Breast epithelium (tissue), 4 donors: ENCODE measurements at regions not wholly inside any gene's neighbourhood (a gene's known extent, or its start where the extent isn't known, plus 50 kb on each side); places are given as distances from the start of the nearest gene placed in this dataset.
"Not testable (repeated sequence)": the region's sequence is repeated elsewhere in the genome, so short reads cannot be mapped to it uniquely, and the experiment has no call there.

Experiments used
- DNase-seq, 2 donors: peaks; one replicate each; pipeline ENCODE4 v3.0.0-alpha.2; 2019; ENCODE audit warnings: low spot score in 2 of 2
- H3K27ac ChIP-seq, 2 donors: fragments of 200-600 bp; sonication (generic) in 1 of 2; one replicate each; pipeline ENCODE4 v1.5.1; 2016 to 2019; ENCODE audit warnings: mild to moderate bottlenecking in 1 of 2
- H3K27me3 ChIP-seq, 2 donors: fragments of 200-600 bp; sonication (generic) in 1 of 2; one replicate each; pipeline versions ENCODE4 v1.5.1 to v1.6.0; 2017 to 2019; ENCODE audit warnings: control low read depth in 1 of 2, mild to moderate bottlenecking in 1 of 2
- H3K36me3 ChIP-seq: fragments of 200-600 bp; one replicate; pipeline ENCODE4 v1.5.1; 2019
- H3K4me1 ChIP-seq, 2 donors: fragments of 200-600 bp; sonication (generic); one replicate each; pipeline ENCODE4 v1.5.1; 2016 to 2019; ENCODE audit warnings: control low read depth in 1 of 2
- H3K4me3 ChIP-seq, 3 donors: fragments of 200-600 bp; sonication (generic); 1 replicate in 2 of 3; 2 replicates in 1 of 3; pipeline ENCODE4 v1.5.1; 2016 to 2019; ENCODE audit warnings: mild to moderate bottlenecking in 3 of 3, moderate library complexity in 2 of 3
- H3K9me3 ChIP-seq, 2 donors: fragments of 200-600 bp; sonication (generic) in 1 of 2; one replicate each; pipeline ENCODE4 v1.5.1; 2016 to 2019; ENCODE audit warnings: control low read depth in 1 of 2
- POLR2A ChIP-seq: fragments of 450-650 bp; IDR thresholded peaks from one replicate; pipeline ENCODE4 v1.6.1; 2016; ENCODE audit warnings: antibody characterized with exemption, mild to moderate bottlenecking, moderate library complexity
- POLR2AphosphoS5 ChIP-seq, 3 donors: sonication (generic); formaldehyde crosslinking; IDR thresholded peaks; one replicate each; pipeline ENCODE4 v1.6.1; 2017; ENCODE audit warnings: antibody characterized with exemption in 3 of 3
- intact Hi-C: fragments of 100-400 bp; cut with DNase I; formaldehyde crosslinking; loops from one replicate; pipeline ENCODE4 v1.15.1; 2023; ENCODE audit warnings: low total_unique reads
- TF ChIP-seq, protein P1 (sequence below), 3 donors: fragments of 450-650 bp; IDR thresholded peaks; one replicate each; pipeline ENCODE4 v1.5.1; 2016 to 2017; ENCODE audit warnings: antibody characterized with exemption in 3 of 3, mild to moderate bottlenecking in 3 of 3, moderate library complexity in 3 of 3

DNA sequence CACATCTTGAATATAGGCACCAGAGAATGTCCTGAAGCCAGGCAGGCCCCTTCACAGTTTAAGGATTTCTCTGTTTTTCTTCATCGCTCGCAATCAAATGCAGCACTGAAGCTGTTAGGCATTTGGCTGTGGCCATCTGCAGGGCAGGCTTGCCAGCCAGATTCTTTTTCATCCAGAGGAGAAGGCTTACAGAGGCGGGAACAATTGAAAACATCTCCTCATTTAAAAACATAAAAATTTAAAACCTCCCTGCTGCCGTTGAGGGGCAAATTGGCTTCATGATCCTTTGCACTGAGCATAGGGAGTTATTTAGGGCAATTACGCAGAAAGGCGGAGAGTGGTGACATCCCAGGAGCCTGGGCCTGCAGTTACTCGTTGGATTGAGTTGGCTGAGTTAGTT lies 500.0 kb downstream of the TYW1 start:
- no peak overlapping the region for H3K27ac ChIP-seq
- TF ChIP-seq, protein P1, sequence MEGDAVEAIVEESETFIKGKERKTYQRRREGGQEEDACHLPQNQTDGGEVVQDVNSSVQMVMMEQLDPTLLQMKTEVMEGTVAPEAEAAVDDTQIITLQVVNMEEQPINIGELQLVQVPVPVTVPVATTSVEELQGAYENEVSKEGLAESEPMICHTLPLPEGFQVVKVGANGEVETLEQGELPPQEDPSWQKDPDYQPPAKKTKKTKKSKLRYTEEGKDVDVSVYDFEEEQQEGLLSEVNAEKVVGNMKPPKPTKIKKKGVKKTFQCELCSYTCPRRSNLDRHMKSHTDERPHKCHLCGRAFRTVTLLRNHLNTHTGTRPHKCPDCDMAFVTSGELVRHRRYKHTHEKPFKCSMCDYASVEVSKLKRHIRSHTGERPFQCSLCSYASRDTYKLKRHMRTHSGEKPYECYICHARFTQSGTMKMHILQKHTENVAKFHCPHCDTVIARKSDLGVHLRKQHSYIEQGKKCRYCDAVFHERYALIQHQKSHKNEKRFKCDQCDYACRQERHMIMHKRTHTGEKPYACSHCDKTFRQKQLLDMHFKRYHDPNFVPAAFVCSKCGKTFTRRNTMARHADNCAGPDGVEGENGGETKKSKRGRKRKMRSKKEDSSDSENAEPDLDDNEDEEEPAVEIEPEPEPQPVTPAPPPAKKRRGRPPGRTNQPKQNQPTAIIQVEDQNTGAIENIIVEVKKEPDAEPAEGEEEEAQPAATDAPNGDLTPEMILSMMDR (IDR thresholded peaks at IDR 0.05): no peak
- TF ChIP-seq POLR2A (no peak), POLR2AphosphoS5 (IDR thresholded peaks at IDR 0.05) (no peak)
- H3K36me3 ChIP-seq: no peaks in the 10 kb centered on the region
- H3K4me1 ChIP-seq: no peaks in the 10 kb centered on the region
- H3K27me3 ChIP-seq: no peaks in the 10 kb centered on the region
- no peak overlapping the region for H3K4me3 ChIP-seq
- no peak for DNase-seq
- intact Hi-C loops: no loop called here
- H3K9me3 ChIP-seq: peaks cover 4% of the 10 kb centered on the region in 2 donors

DNA sequence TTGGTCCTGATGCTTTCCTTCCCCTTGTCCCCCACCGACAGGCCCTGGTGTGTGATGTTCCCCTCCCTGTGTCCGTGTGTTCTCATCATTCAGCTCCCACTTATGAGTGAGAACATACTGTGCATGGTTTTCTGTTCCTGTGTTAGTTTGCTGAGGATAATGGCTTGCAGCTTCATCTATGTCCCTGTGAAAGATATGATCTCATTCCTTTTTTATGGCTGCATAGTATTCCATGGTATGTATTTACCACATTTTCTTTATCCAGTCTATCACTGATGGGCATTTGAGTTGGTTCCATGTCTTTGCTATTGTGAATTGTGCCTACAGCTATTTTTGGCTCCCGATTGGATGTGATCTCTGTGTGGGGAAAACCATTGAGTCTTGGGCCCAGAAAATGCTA lies 501.3 kb downstream of the TYW1 start:
- H3K36me3 ChIP-seq, H3K27ac ChIP-seq, H3K27me3 ChIP-seq, H3K9me3 ChIP-seq, H3K4me1 ChIP-seq, DNase-seq, H3K4me3 ChIP-seq, intact Hi-C loops: not testable (repeated sequence)

DNA sequence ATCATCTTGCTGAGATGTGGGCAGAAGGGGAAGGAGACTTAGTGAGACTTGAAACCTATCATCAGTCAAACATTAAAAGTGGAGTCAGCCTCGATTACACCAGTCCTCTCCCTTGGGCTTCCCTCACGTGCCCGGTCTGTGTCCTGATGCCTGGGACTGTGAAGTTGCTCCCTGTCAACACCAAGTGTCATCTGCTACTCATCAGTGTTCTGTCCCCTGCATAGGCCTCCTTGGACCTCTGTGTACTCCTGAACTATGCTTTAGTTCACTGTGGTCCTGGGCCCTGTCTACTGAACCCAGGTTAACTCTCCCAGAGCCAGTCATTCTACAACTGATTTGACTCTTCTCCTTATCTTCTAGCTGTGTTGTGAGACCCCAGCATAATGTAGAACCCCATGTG lies 506.3 kb downstream of the TYW1 start:
- Histone ChIP-seq H3K4me3 (no peak overlapping the region), H3K27ac (no peak overlapping the region), H3K9me3 (no peaks in the 10 kb centered on the region), H3K36me3 (no peaks in the 10 kb centered on the region), H3K4me1 (no peaks in the 10 kb centered on the region), H3K27me3 (no peaks in the 10 kb centered on the region)
- TF ChIP-seq POLR2A (no peak), POLR2AphosphoS5 (IDR thresholded peaks at IDR 0.05) (no peak)
- TF ChIP-seq, protein P1 (IDR thresholded peaks at IDR 0.05): no peak
- DNase-seq: no peak
- intact Hi-C loops: no loop called here

DNA sequence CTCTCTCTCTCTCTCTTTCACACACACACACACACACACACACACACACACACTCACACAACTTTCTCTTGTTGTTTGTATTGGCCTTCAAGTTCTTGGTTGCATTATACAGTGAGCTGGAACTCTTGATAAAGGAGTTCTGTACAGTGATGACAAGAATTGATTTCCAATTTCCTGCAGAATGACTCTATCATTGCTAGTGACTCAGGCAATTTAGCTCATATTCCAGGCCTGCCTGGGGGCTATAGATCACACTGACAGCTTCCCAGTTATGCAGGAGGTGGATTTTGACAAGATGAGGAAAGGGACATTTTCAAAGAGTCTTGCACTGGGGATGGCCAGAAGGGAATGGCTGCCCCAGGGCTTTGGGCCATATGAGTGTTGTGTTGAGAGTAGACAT lies 508.8 kb downstream of the TYW1 start:
- no peaks in the 10 kb centered on the region for H3K36me3 ChIP-seq
- no peaks in the 10 kb centered on the region for H3K9me3 ChIP-seq
- DNase-seq: no peak
- no peak overlapping the region for H3K4me3 ChIP-seq
- no peaks in the 10 kb centered on the region for H3K4me1 ChIP-seq
- TF ChIP-seq, protein P1 (IDR thresholded peaks at IDR 0.05): no peak
- no peak for TF ChIP-seq POLR2AphosphoS5 (IDR thresholded peaks at IDR 0.05)
- no peak for TF ChIP-seq POLR2A
- no peaks in the 10 kb centered on the region for H3K27me3 ChIP-seq
- intact Hi-C loops: no loop called here
- H3K27ac ChIP-seq: no peak overlapping the region

DNA sequence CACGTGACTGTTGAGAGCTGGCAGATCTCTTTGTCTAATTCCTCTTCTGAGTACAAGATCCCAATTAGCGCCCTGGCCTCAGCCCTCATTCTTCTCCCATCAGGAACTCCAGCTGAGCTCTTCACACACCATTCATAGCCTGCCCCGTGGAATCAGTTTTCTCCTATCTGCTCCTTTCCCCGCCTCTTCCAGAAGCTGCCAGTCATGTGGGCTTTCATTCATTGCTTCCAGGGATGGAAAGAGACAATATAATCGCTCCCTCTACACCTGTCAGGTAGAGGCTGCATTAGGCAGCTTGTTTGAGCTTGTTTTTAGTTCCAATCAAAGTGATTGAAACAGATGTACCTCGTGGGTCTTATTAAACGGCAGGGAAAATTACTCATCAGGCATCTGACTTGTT lies 515.8 kb downstream of the TYW1 start:
- no peak for TF ChIP-seq POLR2AphosphoS5 (IDR thresholded peaks at IDR 0.05)
- no peak for TF ChIP-seq POLR2A
- TF ChIP-seq, protein P1 (IDR thresholded peaks at IDR 0.05): no peak
- Histone ChIP-seq H3K27me3 (no peaks in the 10 kb centered on the region), H3K27ac (no peak overlapping the region), H3K9me3 (no peaks in the 10 kb centered on the region), H3K4me3 (no peak overlapping the region), H3K36me3 (no peaks in the 10 kb centered on the region), H3K4me1 (no peaks in the 10 kb centered on the region)
- no peak for DNase-seq
- intact Hi-C loops: no loop called here

DNA sequence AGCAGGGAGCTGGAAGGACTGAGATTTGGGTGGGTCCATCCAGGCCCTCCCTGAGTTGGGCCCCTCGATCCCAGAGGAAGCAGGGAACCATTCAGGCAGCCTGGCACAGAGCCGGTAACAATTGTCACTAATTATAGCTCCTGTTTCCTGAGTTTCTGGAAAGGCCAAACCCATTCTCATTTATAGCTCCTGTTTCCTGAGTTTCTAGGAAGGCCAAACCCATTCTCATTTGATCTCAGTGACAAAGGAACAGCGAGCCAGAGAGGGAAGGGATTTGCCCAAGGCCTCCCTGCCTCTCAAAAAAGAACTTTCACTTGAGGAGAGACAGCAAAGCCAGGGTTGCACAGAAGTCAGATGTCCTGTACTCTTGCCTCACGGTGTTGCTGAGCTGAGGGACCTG lies 521.9 kb downstream of the TYW1 start:
- H3K27me3 ChIP-seq: no peaks in the 10 kb centered on the region
- no peaks in the 10 kb centered on the region for H3K9me3 ChIP-seq
- intact Hi-C loops: no loop called here
- no peaks in the 10 kb centered on the region for H3K36me3 ChIP-seq
- H3K4me3 ChIP-seq: no peak overlapping the region
- no peak overlapping the region for H3K27ac ChIP-seq
- no peaks in the 10 kb centered on the region for H3K4me1 ChIP-seq
- no peak for DNase-seq
- TF ChIP-seq, protein P1 (IDR thresholded peaks at IDR 0.05): no peak
- TF ChIP-seq POLR2A (no peak), POLR2AphosphoS5 (IDR thresholded peaks at IDR 0.05) (no peak)
